ENCODE measurements at regions not wholly inside any gene's neighbourhood (a gene's known extent, or its start where the extent isn't known, plus 50 kb on each side); places are given as distances from the start of the nearest gene placed in this dataset.

DNA sequence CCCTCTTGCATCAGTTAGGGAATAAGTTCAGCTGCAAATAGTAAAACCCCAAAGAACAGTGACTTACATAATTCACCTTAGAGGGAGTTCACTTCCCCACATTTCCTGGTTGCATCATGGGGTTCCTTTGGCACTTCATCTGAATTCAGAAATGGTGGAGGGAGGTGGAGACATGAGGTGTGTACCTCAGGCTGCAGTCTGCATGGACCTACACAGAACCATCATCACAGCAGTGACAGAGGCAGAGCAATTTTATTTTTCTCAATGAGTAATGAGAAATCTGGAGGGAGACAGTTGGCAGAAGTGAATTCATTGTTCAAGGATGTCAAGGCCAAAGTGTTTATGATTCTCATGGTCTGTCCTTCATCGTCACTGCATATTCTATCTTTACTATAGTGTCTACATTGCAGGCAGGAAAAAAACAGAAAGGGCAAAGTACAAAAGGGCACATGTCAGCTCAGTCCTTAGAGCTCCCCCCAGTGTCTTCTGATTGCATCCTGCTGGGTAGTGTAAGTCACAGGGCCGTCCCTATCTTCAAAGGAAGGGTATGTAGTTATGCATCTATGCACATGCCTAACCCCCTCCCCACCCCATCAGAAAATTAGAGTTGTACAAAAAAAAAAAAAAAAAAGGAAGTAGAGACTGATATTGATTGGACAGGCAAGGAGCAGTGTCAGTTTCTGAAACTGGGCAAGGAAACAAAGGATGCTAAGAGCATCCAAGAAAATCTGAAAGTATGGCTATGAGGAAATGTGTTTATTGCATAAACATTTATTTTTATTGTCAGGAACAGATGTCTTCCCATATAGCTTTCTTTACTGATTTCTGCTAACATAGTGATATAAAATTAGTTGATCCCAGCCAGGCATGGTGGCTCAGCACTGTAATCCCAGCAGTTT, 132.7 kb upstream of the APC start:
- no peak for TF ChIP-seq POLR2A (IDR thresholded peaks at IDR 0.05)
- TF ChIP-seq POLR2AphosphoS5 (IDR thresholded peaks at IDR 0.05): no peak
- peak in 3 of 11 experiments; percentile 6 to 31 (median 17) for TF ChIP-seq CTCF (IDR thresholded peaks at IDR 0.05 in 8 of 11, conservative IDR thresholded peaks at IDR 0.05 in 3 of 11)
- intact Hi-C loops (cut with DNase I; ENCODE audit: low total_unique reads): no loop called here
- DNase-seq: no peak
- 38 to 47% (median 41%) methylated on average over 2 of the region's 2 CpGs for WGBS, 5 donors
- no peaks in the 10 kb centered on the region for H3K36me3 ChIP-seq
- no peak overlapping the region for H3K4me3 ChIP-seq
- H3K4me1 ChIP-seq: peaks cover 0 to 10% (median 0%) of the 10 kb centered on the region in 6 donors
- no peak overlapping the region for H3K27ac ChIP-seq
- no peaks in the 10 kb centered on the region for H3K9me3 ChIP-seq
- no peaks in the 10 kb centered on the region for H3K27me3 ChIP-seq (replicated peaks in 1 of 7)

- Histone ChIP-seq H3K27me3 (replicated peaks in 1 of 7) (no peaks in the 10 kb centered on the region), H3K27ac (no peak overlapping the region), H3K4me3 (no peak overlapping the region), H3K9me3 (no peaks in the 10 kb centered on the region), H3K36me3 (no peaks in the 10 kb centered on the region), H3K4me1 (peaks cover 0 to 10% (median 0%) of the 10 kb centered on the region in 6 donors)
- no peak for TF ChIP-seq POLR2A (IDR thresholded peaks at IDR 0.05)
- TF ChIP-seq POLR2AphosphoS5 (IDR thresholded peaks at IDR 0.05): no peak
- no peak for TF ChIP-seq CTCF (IDR thresholded peaks at IDR 0.05 in 8 of 11, conservative IDR thresholded peaks at IDR 0.05 in 3 of 11)
- intact Hi-C loops (cut with DNase I; ENCODE audit: low total_unique reads): no loop called here
- no peak for DNase-seq
- 49 to 96% (median 90%) methylated on average over 1 of the region's 1 CpG for WGBS, 5 donors
Measured at GRCh38 chr5:112608975-112609374, 128.7 kb upstream of the APC start.

DNA sequence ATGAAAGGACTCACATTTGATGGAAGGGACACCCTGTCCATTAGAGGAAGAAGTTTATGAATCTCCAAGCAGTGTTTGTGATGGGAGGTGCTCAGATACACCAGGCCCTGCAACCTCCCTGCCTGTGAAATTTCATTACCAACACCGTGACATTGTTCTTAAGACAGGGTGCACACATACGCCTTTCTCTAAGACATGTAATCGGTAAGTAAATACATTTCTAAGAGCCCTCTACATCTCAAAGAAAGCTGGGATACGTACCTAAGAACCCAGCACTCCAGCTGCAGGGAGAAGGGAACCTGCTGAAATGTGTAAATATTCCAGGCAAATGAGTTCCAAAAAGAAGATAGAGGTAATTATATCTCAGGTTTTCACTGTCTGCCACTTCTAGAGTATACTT, 125.0 kb upstream of the APC start:
- intact Hi-C loops (cut with DNase I; ENCODE audit: low total_unique reads): no loop called here
- TF ChIP-seq CTCF (IDR thresholded peaks at IDR 0.05 in 8 of 11, conservative IDR thresholded peaks at IDR 0.05 in 3 of 11) (no peak), POLR2A (IDR thresholded peaks at IDR 0.05) (no peak), POLR2AphosphoS5 (IDR thresholded peaks at IDR 0.05) (no peak)

DNA sequence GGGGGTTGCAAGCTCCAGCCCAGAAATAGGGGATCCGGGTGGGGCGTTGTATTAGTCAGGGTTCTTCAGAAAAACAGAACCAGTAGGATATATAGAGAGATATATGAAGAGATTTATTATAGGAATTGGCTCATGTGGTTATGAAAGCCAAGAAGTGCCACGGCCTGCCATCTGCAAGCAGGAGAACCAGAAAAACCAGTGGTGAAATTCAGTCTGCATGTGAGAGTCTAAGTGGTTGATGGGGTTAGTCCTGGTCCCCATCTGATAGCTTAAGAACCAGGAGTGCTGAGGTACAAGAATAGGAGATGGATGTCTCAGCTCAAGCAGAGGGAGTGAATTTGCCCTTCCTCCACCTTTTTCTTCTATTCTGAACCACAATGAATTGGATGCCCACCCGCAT, 123.4 kb upstream of the APC start:
- TF ChIP-seq POLR2A (IDR thresholded peaks at IDR 0.05) (no peak), POLR2AphosphoS5 (IDR thresholded peaks at IDR 0.05) (no peak), CTCF (IDR thresholded peaks at IDR 0.05 in 8 of 11, conservative IDR thresholded peaks at IDR 0.05 in 3 of 11) (no peak)
- intact Hi-C loops (cut with DNase I; ENCODE audit: low total_unique reads): no loop called here
- no peak overlapping the region for H3K4me3 ChIP-seq
- no peaks in the 10 kb centered on the region for H3K9me3 ChIP-seq
- no peaks in the 10 kb centered on the region for H3K4me1 ChIP-seq
- H3K36me3 ChIP-seq: no peaks in the 10 kb centered on the region
- no peak overlapping the region for H3K27ac ChIP-seq
- DNase-seq: no peak
- H3K27me3 ChIP-seq (replicated peaks in 1 of 7): no peaks in the 10 kb centered on the region
- 88 to 96% (median 92%) methylated on average over 4 of the region's 4 CpGs for WGBS, 5 donors

More for the DNA sequence above, 125.0 kb upstream of the APC start:
- 87 to 93% (median 89%) methylated on average over 4 of the region's 4 CpGs for WGBS, 5 donors
- no peaks in the 10 kb centered on the region for H3K9me3 ChIP-seq
- no peaks in the 10 kb centered on the region for H3K4me1 ChIP-seq
- H3K27ac ChIP-seq: no peak overlapping the region
- no peaks in the 10 kb centered on the region for H3K27me3 ChIP-seq (replicated peaks in 1 of 7)
- no peak overlapping the region for H3K4me3 ChIP-seq
- no peaks in the 10 kb centered on the region for H3K36me3 ChIP-seq
- DNase-seq: no peak

All from spleen (tissue), 11 donors.